ENCODE measurements at regions not wholly inside any gene's neighbourhood (a gene's known extent, or its start where the extent isn't known, plus 50 kb on each side); places are given as distances from the start of the nearest gene placed in this dataset.

DNA sequence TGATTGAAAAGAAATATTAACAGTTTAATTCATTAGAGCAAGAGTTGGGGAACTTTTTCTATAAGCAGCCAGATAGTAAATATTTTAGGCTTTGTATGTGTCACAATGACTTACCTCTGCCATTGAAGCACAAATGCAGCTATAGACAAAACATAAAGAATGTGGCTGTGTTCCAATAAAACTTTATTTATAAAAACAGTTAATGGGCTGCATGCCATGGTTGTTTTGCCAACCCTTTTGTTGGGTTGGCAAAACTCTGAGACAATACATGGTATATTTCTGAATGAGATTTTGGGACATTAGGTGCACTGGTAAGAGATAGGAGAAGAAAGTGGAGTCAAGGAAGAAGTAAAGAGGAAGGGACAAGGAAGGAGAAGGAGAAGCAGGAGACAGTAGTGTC, 61.8 kb upstream of the CERS6 start:
- FAIRE-seq (no peak), DNase-seq (no peak)
- Histone ChIP-seq H3K36me3 (ENCODE audit: control insufficient read depth in 2 of 3, insufficient read depth in 3 of 3, low read length in 3 of 3) (no peaks in the 10 kb centered on the region), H3K4me1 (ENCODE audit: control insufficient read depth in 2 of 3, insufficient read depth in 2 of 3, low read depth in 1 of 3, low read length in 3 of 3) (no peaks in the 10 kb centered on the region), H3K27ac (ENCODE audit: low read depth in 2 of 2, low read length in 2 of 2) (no peak overlapping the region), H3K9me3 (ENCODE audit: control insufficient read depth in 2 of 3, insufficient read depth in 1 of 3, low read length in 3 of 3) (peaks cover 0 to 2% (median 0%) of the 10 kb centered on the region in 3 donors), H3K27me3 (ENCODE audit: control insufficient read depth, insufficient read depth, low read length) (no peaks in the 10 kb centered on the region), H3K4me3 (ENCODE audit: low read length in 3 of 3) (no peak overlapping the region), H3K9ac (ENCODE audit: low read length in 3 of 3) (no peak overlapping the region)
- TF ChIP-seq, protein P1, sequence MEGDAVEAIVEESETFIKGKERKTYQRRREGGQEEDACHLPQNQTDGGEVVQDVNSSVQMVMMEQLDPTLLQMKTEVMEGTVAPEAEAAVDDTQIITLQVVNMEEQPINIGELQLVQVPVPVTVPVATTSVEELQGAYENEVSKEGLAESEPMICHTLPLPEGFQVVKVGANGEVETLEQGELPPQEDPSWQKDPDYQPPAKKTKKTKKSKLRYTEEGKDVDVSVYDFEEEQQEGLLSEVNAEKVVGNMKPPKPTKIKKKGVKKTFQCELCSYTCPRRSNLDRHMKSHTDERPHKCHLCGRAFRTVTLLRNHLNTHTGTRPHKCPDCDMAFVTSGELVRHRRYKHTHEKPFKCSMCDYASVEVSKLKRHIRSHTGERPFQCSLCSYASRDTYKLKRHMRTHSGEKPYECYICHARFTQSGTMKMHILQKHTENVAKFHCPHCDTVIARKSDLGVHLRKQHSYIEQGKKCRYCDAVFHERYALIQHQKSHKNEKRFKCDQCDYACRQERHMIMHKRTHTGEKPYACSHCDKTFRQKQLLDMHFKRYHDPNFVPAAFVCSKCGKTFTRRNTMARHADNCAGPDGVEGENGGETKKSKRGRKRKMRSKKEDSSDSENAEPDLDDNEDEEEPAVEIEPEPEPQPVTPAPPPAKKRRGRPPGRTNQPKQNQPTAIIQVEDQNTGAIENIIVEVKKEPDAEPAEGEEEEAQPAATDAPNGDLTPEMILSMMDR (IDR thresholded peaks at IDR 0.05; ENCODE audit: borderline replicate concordance, extremely low read depth, insufficient read depth): no peak
- intact Hi-C loops (cut with DNase I): no loop called here

DNA sequence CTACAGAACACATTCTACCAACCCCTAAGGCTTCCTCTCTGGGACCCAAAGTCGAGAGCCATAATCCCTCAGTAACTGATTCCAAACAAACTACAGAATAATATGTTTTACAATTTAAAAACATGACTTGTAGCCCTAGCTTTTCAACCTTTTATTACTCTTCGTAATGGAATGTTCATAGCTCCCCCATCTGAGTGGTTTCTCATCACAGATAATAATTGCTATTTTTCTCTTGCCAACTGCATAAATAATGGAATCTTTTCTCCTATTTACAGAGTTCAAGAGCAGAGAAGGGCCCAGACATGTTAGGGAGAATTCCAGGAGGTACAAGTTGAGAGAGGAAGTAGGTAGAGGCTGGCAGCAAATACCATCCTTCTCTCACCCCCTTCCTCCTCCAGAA, 59.9 kb upstream of the CERS6 start:
- Histone ChIP-seq H3K9ac (ENCODE audit: low read length in 3 of 3) (no peak overlapping the region), H3K27ac (ENCODE audit: low read depth in 2 of 2, low read length in 2 of 2) (no peak overlapping the region), H3K27me3 (ENCODE audit: control insufficient read depth, insufficient read depth, low read length) (no peaks in the 10 kb centered on the region), H3K4me1 (ENCODE audit: control insufficient read depth in 2 of 3, insufficient read depth in 2 of 3, low read depth in 1 of 3, low read length in 3 of 3) (no peaks in the 10 kb centered on the region), H3K4me3 (ENCODE audit: low read length in 3 of 3) (no peak overlapping the region), H3K36me3 (ENCODE audit: control insufficient read depth in 2 of 3, insufficient read depth in 3 of 3, low read length in 3 of 3) (no peaks in the 10 kb centered on the region), H3K9me3 (ENCODE audit: control insufficient read depth in 2 of 3, insufficient read depth in 1 of 3, low read length in 3 of 3) (no peaks in the 10 kb centered on the region)
- TF ChIP-seq, protein P1 (IDR thresholded peaks at IDR 0.05; ENCODE audit: borderline replicate concordance, extremely low read depth, insufficient read depth): no peak
- intact Hi-C loops (cut with DNase I): no loop called here
- FAIRE-seq (no peak), DNase-seq (peak in 1 of 5 donors; percentile 21)

DNA sequence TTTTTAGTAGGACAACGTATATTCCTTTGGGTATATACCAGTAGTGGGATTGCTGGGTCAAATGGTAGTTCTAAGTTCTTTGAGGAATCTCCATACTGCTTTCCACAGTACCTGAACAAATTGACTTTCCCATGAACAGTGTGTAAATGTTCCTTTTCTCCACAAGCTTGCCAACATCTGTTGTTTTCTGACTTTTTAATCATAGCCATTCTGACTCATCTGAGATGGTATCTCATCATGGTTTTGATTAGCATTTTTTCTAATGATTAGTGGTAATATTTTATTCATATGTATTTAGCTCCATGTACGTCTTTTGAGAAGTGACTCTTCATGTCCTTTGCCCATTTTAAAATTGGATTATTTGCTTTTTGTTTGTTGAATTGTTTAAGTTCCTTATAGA, 58.4 kb upstream of the CERS6 start:
- FAIRE-seq: no peak
- Histone ChIP-seq H3K4me1 (ENCODE audit: control insufficient read depth in 2 of 3, insufficient read depth in 2 of 3, low read depth in 1 of 3, low read length in 3 of 3) (no peaks in the 10 kb centered on the region), H3K27ac (ENCODE audit: low read depth in 2 of 2, low read length in 2 of 2) (no peak overlapping the region), H3K36me3 (ENCODE audit: control insufficient read depth in 2 of 3, insufficient read depth in 3 of 3, low read length in 3 of 3) (no peaks in the 10 kb centered on the region), H3K27me3 (ENCODE audit: control insufficient read depth, insufficient read depth, low read length) (no peaks in the 10 kb centered on the region), H3K9ac (ENCODE audit: low read length in 3 of 3) (no peak overlapping the region), H3K4me3 (ENCODE audit: low read length in 3 of 3) (no peak overlapping the region), H3K9me3 (ENCODE audit: control insufficient read depth in 2 of 3, insufficient read depth in 1 of 3, low read length in 3 of 3) (no peaks in the 10 kb centered on the region)
- intact Hi-C loops (cut with DNase I): no loop called here
- DNase-seq: no peak
- TF ChIP-seq, protein P1 (IDR thresholded peaks at IDR 0.05; ENCODE audit: borderline replicate concordance, extremely low read depth, insufficient read depth): no peak

DNA sequence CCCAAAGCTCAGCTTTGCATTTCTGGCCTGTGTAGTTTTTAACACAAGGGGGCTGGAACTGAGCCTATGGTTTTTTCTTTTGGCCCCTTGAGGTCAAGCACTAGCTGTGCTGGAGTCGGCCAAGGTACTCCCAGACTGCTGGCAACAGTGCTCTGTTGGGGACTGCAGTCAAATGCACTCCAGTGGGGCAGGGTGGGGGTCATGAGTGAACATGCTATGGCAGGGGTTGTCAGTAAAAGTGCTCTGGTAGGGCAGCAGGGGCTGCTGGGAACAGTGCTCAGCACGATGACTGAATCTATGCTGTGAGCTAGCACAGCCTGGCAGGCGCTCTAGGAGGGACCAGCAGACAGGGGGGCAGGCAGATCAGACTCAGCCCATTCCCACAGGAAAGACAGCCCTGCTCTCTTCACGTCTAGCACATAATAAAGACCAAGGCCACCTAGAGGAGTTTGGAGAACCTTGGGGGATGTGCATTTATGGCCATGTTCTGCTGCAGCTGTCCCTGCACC, 55.0 kb upstream of the CERS6 start:
- TF ChIP-seq, protein P1 (IDR thresholded peaks at IDR 0.05; ENCODE audit: borderline replicate concordance, extremely low read depth, insufficient read depth): no peak
- Histone ChIP-seq H3K4me1 (ENCODE audit: control insufficient read depth in 2 of 3, insufficient read depth in 2 of 3, low read depth in 1 of 3, low read length in 3 of 3) (no peaks in the 10 kb centered on the region), H3K36me3 (ENCODE audit: control insufficient read depth in 2 of 3, insufficient read depth in 3 of 3, low read length in 3 of 3) (no peaks in the 10 kb centered on the region), H3K9me3 (ENCODE audit: control insufficient read depth in 2 of 3, insufficient read depth in 1 of 3, low read length in 3 of 3) (no peaks in the 10 kb centered on the region), H3K27ac (ENCODE audit: low read depth in 2 of 2, low read length in 2 of 2) (no peak overlapping the region), H3K27me3 (ENCODE audit: control insufficient read depth, insufficient read depth, low read length) (no peaks in the 10 kb centered on the region), H3K9ac (ENCODE audit: low read length in 3 of 3) (no peak overlapping the region), H3K4me3 (ENCODE audit: low read length in 3 of 3) (no peak overlapping the region)
- no peak for FAIRE-seq
- no peak for DNase-seq
- intact Hi-C loops (cut with DNase I): no loop called here
